OCI-LY3 (cell line): ENCODE measurements at regions not wholly inside any gene's neighbourhood (a gene's known extent, or its start where the extent isn't known, plus 50 kb on each side); places are given as distances from the start of the nearest gene placed in this dataset.
"Not testable (repeated sequence)": the region's sequence is repeated elsewhere in the genome, so short reads cannot be mapped to it uniquely, and the experiment has no call there.

Source experiments
- H2AFZ ChIP-seq: fragments of 200-600, 300-600 bp; shearing (Covaris generic); 2 replicates; pipeline ENCODE4 v1.6.0; 2014; ENCODE audit warnings: antibody characterized with exemption, low read depth, low read length
- H3K27ac ChIP-seq: fragments of 200-600, 300-600 bp; sonication (generic); 2 replicates; pipeline ENCODE4 v1.5.1; 2014; ENCODE audit warnings: mild to moderate bottlenecking, low read length, moderate library complexity, mixed read lengths
- H3K27me3 ChIP-seq: fragments of 200-600, 300-600 bp; sonication (generic); 2 replicates; pipeline ENCODE4 v1.6.1; 2014; ENCODE audit warnings: low read depth, low read length, mixed read lengths
- H3K36me3 ChIP-seq: fragments of 200-600, 300-600 bp; sonication (generic); replicated peaks from 2 replicates; pipeline ENCODE3; 2014; ENCODE audit warnings: low read depth, low read length, mixed read lengths
- H3K4me1 ChIP-seq: fragments of 300-600, 200-600 bp; sonication (generic); 2 replicates; pipeline ENCODE4 v1.6.1; 2014; ENCODE audit warnings: low read length, mixed read lengths
- H3K4me2 ChIP-seq: fragments of 200-600, 300-600 bp; sonication (generic); 2 replicates; pipeline ENCODE4 v1.6.1; 2014; ENCODE audit warnings: low read length, mixed read lengths
- H3K4me3 ChIP-seq: fragments of 300-600, 200-600 bp; sonication (generic); 2 replicates; pipeline ENCODE4 v1.5.1; 2014; ENCODE audit warnings: antibody characterized with exemption, mild to moderate bottlenecking, low read length, moderate library complexity
- H3K79me2 ChIP-seq: fragments of 300-600, 200-600 bp; shearing (Covaris generic); 2 replicates; pipeline ENCODE4 v1.6.1; 2014; ENCODE audit warnings: mild to moderate bottlenecking, low read length, mixed read lengths
- H3K9ac ChIP-seq: fragments of 300-600, 200-600 bp; shearing (Covaris generic); 2 replicates; pipeline ENCODE4 v1.6.0; 2014; ENCODE audit warnings: mild to moderate bottlenecking, low read length, moderate library complexity
- H3K9me3 ChIP-seq: fragments of 200-600, 300-600 bp; shearing (Covaris generic); 2 replicates; pipeline ENCODE4 v1.6.1; 2014; ENCODE audit warnings: low read length, mixed read lengths; ENCODE audit not compliant: insufficient read depth
- H4K20me1 ChIP-seq: fragments of 200-600, 300-600 bp; sonication (generic); 2 replicates; pipeline ENCODE4 v1.6.1; 2016; ENCODE audit warnings: low read length, mixed read lengths; ENCODE audit not compliant: insufficient read depth
- CTCF ChIP-seq: fragments of 200-600, 300-600 bp; sonication (generic); IDR thresholded peaks from 2 replicates; pipeline ENCODE4 v1.5.1; 2014; ENCODE audit warnings: antibody characterized with exemption, low read length, low read depth
- EZH2phosphoT487 ChIP-seq: fragments of 200-600 bp; shearing (Covaris generic); IDR thresholded peaks from 2 replicates; pipeline ENCODE4 v1.6.1; 2018; ENCODE audit warnings: antibody characterized with exemption, mixed run types, low read depth

- no peak overlapping the region for H2AFZ ChIP-seq
- no peaks in the 10 kb centered on the region for H4K20me1 ChIP-seq
- no peak overlapping the region for H3K27ac ChIP-seq
- H3K4me3 ChIP-seq: no peak overlapping the region
- no peak for TF ChIP-seq CTCF
- no peak for TF ChIP-seq EZH2phosphoT487
- H3K4me1 ChIP-seq: no peaks in the 10 kb centered on the region
- H3K9ac ChIP-seq: no peak overlapping the region
- no peaks in the 10 kb centered on the region for H3K27me3 ChIP-seq
- no peaks in the 10 kb centered on the region for H3K9me3 ChIP-seq
- no peak overlapping the region for H3K4me2 ChIP-seq
- no peaks in the 10 kb centered on the region for H3K36me3 ChIP-seq
- no peaks in the 10 kb centered on the region for H3K79me2 ChIP-seq
Observed at GRCh38 chr10:9260690-9261089, 1206.2 kb downstream of the GATA3 start.

GRCh38 chr10:9262770-9263169 lies 1208.3 kb downstream of the GATA3 start:
- Histone ChIP-seq H3K9ac (no peak overlapping the region), H3K27ac (no peak overlapping the region), H3K4me1 (no peaks in the 10 kb centered on the region), H4K20me1 (no peaks in the 10 kb centered on the region), H3K36me3 (no peaks in the 10 kb centered on the region), H3K4me3 (no peak overlapping the region), H3K27me3 (no peaks in the 10 kb centered on the region), H3K4me2 (no peak overlapping the region), H2AFZ (no peak overlapping the region), H3K79me2 (no peaks in the 10 kb centered on the region), H3K9me3 (no peaks in the 10 kb centered on the region)
- no peak for TF ChIP-seq CTCF
- no peak for TF ChIP-seq EZH2phosphoT487

GRCh38 chr10:9268176-9268575 lies 1213.7 kb downstream of the GATA3 start:
- Histone ChIP-seq H3K4me2 (no peak overlapping the region), H3K27ac (no peak overlapping the region), H3K4me3 (no peak overlapping the region), H3K9ac (no peak overlapping the region), H3K79me2 (no peaks in the 10 kb centered on the region), H3K36me3 (no peaks in the 10 kb centered on the region), H3K27me3 (no peaks in the 10 kb centered on the region), H3K9me3 (no peaks in the 10 kb centered on the region), H2AFZ (no peak overlapping the region), H4K20me1 (no peaks in the 10 kb centered on the region), H3K4me1 (no peaks in the 10 kb centered on the region)
- TF ChIP-seq CTCF (no peak), EZH2phosphoT487 (no peak)

- not testable (repeated sequence) for H3K27me3 ChIP-seq, H3K4me2 ChIP-seq, H3K79me2 ChIP-seq, H3K27ac ChIP-seq, H2AFZ ChIP-seq, H3K4me1 ChIP-seq, H3K9me3 ChIP-seq, H3K4me3 ChIP-seq, H3K36me3 ChIP-seq, H3K9ac ChIP-seq, H4K20me1 ChIP-seq
Observed at GRCh38 chr10:9273126-9273833, 1218.8 kb downstream of the GATA3 start.
